GM20000 (cell line): ENCODE measurements at regions not wholly inside any gene's neighbourhood (a gene's known extent, or its start where the extent isn't known, plus 50 kb on each side); places are given as distances from the start of the nearest gene placed in this dataset.

Experiments used
- DNase-seq: peaks from one replicate; pipeline ENCODE4 v3.0.0; 2012; ENCODE audit warnings: low spot score
- CTCF ChIP-seq: IDR thresholded peaks from 2 replicates; pipeline ENCODE4 v1.5.1; 2012; ENCODE audit warnings: mild to moderate bottlenecking, control low read depth; ENCODE audit errors: extremely low read depth, missing control alignments

- no peak for DNase-seq
These were observed 64.7 kb downstream of the VCPKMT start for GRCh38 chr14:50051706-50052105.

DNA sequence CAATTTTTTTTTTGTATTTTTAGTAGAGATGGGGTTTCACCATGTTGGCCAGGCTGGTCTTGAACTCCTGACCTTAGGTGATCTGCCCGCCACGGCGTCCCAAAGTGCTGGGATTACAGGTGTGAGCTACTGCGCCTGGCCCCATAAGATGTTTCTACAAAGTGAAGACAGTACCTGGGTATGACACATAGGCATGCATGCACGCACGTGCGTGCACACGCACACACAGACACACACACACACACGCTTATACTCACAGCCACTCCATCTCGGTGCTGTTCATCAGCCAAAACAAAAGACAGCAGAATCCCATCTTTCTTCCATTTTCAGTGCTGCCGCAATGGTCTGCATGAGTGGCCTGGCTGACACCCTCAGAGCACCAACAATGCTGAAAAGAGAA lies 63.9 kb downstream of the VCPKMT start:
- TF ChIP-seq CTCF = no peak
- no peak for DNase-seq

More at GRCh38 chr14:50051706-50052105, 64.7 kb downstream of the VCPKMT start:
- no peak for TF ChIP-seq CTCF

GRCh38 chr14:50053935-50054334 lies 62.4 kb downstream of the VCPKMT start:
- no peak for DNase-seq
- TF ChIP-seq CTCF = no peak

- DNase-seq = no peak
- TF ChIP-seq CTCF = no peak
These were observed 60.7 kb downstream of the VCPKMT start for GRCh38 chr14:50055461-50056228.

DNA sequence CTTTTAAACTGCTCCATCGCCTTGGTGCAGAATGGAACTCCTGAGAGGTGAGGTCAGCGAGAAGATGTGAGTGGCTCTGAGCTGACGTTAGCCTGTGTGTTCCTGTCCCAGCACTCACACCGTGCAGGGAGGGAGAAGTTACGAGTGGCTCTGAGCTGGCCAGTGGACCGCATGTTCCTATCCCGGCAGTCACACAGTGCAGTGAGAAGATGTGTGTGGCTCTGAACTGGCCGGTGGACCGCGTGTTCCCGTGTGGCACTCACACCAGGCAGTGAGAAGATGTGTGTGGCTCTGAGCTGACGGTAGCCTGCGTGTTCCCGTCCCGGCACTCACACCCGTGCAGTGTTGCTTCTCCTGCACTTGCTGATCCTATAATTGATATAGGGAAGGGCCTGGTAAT lies 59.9 kb downstream of the VCPKMT start:
- no peak for DNase-seq
- no peak for TF ChIP-seq CTCF

- no peak for DNase-seq
- TF ChIP-seq CTCF = no peak
These were observed 59.0 kb downstream of the VCPKMT start for GRCh38 chr14:50057331-50057730.

DNA sequence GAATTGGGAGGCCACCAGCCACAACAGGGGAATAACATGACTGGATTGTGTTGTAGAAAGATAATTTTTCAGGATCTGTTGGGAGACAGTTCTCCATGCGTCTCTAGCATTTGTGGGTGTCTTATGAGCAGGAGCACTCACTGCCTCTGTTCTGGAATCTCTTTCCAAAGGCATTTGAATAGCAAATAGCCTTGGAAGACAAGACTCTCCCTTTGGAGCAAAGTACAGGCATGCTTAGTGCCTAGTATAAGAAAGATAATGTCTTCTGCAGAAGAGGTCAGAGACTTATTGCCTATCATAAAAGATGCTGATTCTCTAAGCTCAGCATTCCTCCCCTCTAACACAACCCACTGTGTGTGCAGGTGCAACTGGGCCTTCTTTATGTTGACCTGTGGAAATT lies 58.3 kb downstream of the VCPKMT start:
- no peak for TF ChIP-seq CTCF
- DNase-seq = no peak
